ENCODE measurements at regions not wholly inside any gene's neighbourhood (a gene's known extent, or its start where the extent isn't known, plus 50 kb on each side); places are given as distances from the start of the nearest gene placed in this dataset.

DNA sequence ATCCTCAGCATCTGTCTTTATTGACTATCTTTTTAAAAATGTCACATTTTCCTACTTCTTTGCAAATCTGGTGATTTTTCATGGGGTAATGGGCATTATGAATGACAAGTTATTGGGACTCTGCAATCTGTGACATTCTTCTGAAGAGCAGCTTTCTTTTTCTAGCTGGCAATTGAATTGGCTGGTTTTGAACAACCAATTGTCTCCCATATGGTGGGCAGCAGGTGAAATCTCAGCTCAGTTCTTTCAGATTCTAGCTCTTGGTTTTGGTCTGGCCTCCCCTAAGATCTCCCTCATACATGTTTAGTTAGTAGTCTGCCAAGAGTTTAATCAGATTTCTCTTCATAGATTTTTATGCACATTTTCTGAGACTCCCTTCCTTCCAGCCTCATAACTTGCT, 107.9 kb upstream of the EPB41L3 start:
- TF ChIP-seq, protein P1, sequence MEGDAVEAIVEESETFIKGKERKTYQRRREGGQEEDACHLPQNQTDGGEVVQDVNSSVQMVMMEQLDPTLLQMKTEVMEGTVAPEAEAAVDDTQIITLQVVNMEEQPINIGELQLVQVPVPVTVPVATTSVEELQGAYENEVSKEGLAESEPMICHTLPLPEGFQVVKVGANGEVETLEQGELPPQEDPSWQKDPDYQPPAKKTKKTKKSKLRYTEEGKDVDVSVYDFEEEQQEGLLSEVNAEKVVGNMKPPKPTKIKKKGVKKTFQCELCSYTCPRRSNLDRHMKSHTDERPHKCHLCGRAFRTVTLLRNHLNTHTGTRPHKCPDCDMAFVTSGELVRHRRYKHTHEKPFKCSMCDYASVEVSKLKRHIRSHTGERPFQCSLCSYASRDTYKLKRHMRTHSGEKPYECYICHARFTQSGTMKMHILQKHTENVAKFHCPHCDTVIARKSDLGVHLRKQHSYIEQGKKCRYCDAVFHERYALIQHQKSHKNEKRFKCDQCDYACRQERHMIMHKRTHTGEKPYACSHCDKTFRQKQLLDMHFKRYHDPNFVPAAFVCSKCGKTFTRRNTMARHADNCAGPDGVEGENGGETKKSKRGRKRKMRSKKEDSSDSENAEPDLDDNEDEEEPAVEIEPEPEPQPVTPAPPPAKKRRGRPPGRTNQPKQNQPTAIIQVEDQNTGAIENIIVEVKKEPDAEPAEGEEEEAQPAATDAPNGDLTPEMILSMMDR (IDR thresholded peaks at IDR 0.05): no peak
- TF ChIP-seq ZFX (IDR thresholded peaks at IDR 0.05; ENCODE audit: borderline replicate concordance): no peak
